H1 (cell line): ENCODE measurements at regions not wholly inside any gene's neighbourhood (a gene's known extent, or its start where the extent isn't known, plus 50 kb on each side); places are given as distances from the start of the nearest gene placed in this dataset.

Source experiments
- CTCF ChIA-PET: fragments of 300-600 bp; sonication (Branson Sonifier 250); formaldehyde crosslinking; loops from one replicate; lab custom pipeline; 2021; ENCODE audit not compliant: partially characterized antibody; lab: Charles Lee
- POLR2A ChIA-PET: fragments of 300-600 bp; sonication (Branson Sonifier 250); formaldehyde crosslinking; loops from one replicate; lab custom pipeline; 2021; ENCODE audit warnings: inconsistent platforms; ENCODE audit not compliant: partially characterized antibody; lab: Charles Lee
- DNase-seq, 2 experiments: peaks; one replicate each; pipeline versions ENCODE4 v3.0.0 to v3.0.0-alpha.2; 2010 to 2022; ENCODE audit warnings: low spot score in 2 of 2, low read depth in 1 of 2, mixed read lengths in 1 of 2
- FAIRE-seq: peaks from 2 replicates; lab custom pipeline; 2011; peaks lifted over from hg19 to GRCh38; lab: Jason Lieb, UNC
- H2AFZ ChIP-seq: 2 replicates; pipeline ENCODE4 v1.8.1; 2012; ENCODE audit warnings: low read length, inconsistent platforms
- H2AK5ac ChIP-seq: 2 replicates; pipeline ENCODE4 v1.6.1; 2013; ENCODE audit warnings: low read depth, low read length
- H2BK120ac ChIP-seq: replicated peaks from 2 replicates; pipeline ENCODE3; 2013; ENCODE audit warnings: low read depth, low read length, inconsistent platforms
- H2BK12ac ChIP-seq: 2 replicates; pipeline ENCODE4 v1.6.1; 2013; ENCODE audit warnings: low read depth, low read length
- H2BK15ac ChIP-seq: 2 replicates; pipeline ENCODE4 v1.6.1; 2013; ENCODE audit warnings: low read length
- H2BK20ac ChIP-seq: 2 replicates; pipeline ENCODE4 v1.6.1; 2013; ENCODE audit warnings: low read length
- H2BK5ac ChIP-seq: 2 replicates; pipeline ENCODE4 v1.6.1; 2013; ENCODE audit warnings: low read depth, low read length
- H3K14ac ChIP-seq: 2 replicates; pipeline ENCODE4 v1.6.1; 2013; ENCODE audit warnings: inconsistent platforms; ENCODE audit not compliant: insufficient read length
- H3K18ac ChIP-seq: 2 replicates; pipeline ENCODE4 v1.6.1; 2013; ENCODE audit warnings: low read length; ENCODE audit errors: extremely low read depth
- H3K23ac ChIP-seq: 2 replicates; pipeline ENCODE4 v1.6.1; 2013; ENCODE audit warnings: inconsistent platforms; ENCODE audit not compliant: insufficient read length
- H3K23me2 ChIP-seq: 2 replicates; pipeline ENCODE4 v1.6.1; 2013; ENCODE audit warnings: low read depth, low read length
- H3K27ac ChIP-seq: 2 replicates; pipeline ENCODE4 v1.6.1; 2011; ENCODE audit warnings: low read depth, low read length, inconsistent platforms
- H3K27me3 ChIP-seq, 4 experiments: replicated peaks in 1 of 4; 1 replicate in 1 of 4; 2 replicates in 3 of 4; pipeline versions ENCODE4 v1.6.1 to v1.8.1; 2011 to 2013; ENCODE audit warnings: low read length in 3 of 4, mild to moderate bottlenecking in 3 of 4, inconsistent platforms in 2 of 4, mixed read lengths in 2 of 4, moderate library complexity in 1 of 4; ENCODE audit not compliant: control insufficient read depth in 3 of 4, insufficient read depth in 3 of 4; ENCODE audit errors: extremely low read depth in 1 of 4
- H3K36me3 ChIP-seq, 4 experiments: 2 replicates each; pipeline versions ENCODE4 v1.6.1 to v1.8.1; 2011 to 2013; ENCODE audit warnings: mild to moderate bottlenecking in 4 of 4, low read length in 3 of 4, moderate library complexity in 2 of 4, control low read depth in 1 of 4, inconsistent platforms in 1 of 4; ENCODE audit not compliant: insufficient read depth in 4 of 4, control insufficient read depth in 2 of 4
- H3K4ac ChIP-seq: replicated peaks from 2 replicates; pipeline ENCODE3; 2013; ENCODE audit warnings: low read length, low read depth, mixed read lengths, inconsistent platforms; ENCODE audit not compliant: insufficient read length
- H3K4me1 ChIP-seq, 4 experiments: replicated peaks in 1 of 4; 1 replicate in 1 of 4; 2 replicates in 3 of 4; pipeline versions ENCODE4 v1.6.1 to v1.8.1; 2011 to 2013; ENCODE audit warnings: low read length in 3 of 4, inconsistent platforms in 2 of 4, mixed read lengths in 1 of 4; ENCODE audit not compliant: insufficient read depth in 4 of 4, control insufficient read depth in 3 of 4
- H3K4me2 ChIP-seq, 2 experiments: 2 replicates each; pipeline versions ENCODE4 v1.6.1 to v1.8.1; 2011 to 2013; ENCODE audit warnings: low read depth in 2 of 2, low read length in 2 of 2, control low read depth in 1 of 2, inconsistent platforms in 1 of 2, mild to moderate bottlenecking in 1 of 2; ENCODE audit not compliant: insufficient read depth in 1 of 2
- H3K4me3 ChIP-seq, 4 experiments: fragments of 200-600, 300-600 bp in 1 of 4; sonication (generic), shearing (Covaris generic), sonication (Bioruptor Twin) in 1 of 4; 2 replicates each; pipeline versions ENCODE4 v1.5.1 to v1.8.1; 2011 to 2016; ENCODE audit warnings: low read length in 4 of 4, low read depth in 3 of 4, control low read depth in 2 of 4, inconsistent platforms in 2 of 4, mild to moderate bottlenecking in 2 of 4, mixed read lengths in 1 of 4, moderate library complexity in 1 of 4; ENCODE audit not compliant: insufficient read depth in 2 of 4; ENCODE audit errors: extremely low read depth in 1 of 4
- H3K56ac ChIP-seq: replicated peaks from 2 replicates; pipeline ENCODE3; 2013; ENCODE audit warnings: low read depth, mild to moderate bottlenecking, mixed read lengths, low read length, inconsistent platforms; ENCODE audit not compliant: insufficient read length
- H3K79me1 ChIP-seq: 2 replicates; pipeline ENCODE4 v1.6.1; 2013; ENCODE audit warnings: low read depth, low read length, control low read depth
- H3K79me2 ChIP-seq, 2 experiments: 2 replicates each; pipeline versions ENCODE4 v1.6.1 to v1.8.1; 2012 to 2013; ENCODE audit warnings: low read length in 2 of 2, mild to moderate bottlenecking in 2 of 2, inconsistent platforms in 1 of 2; ENCODE audit not compliant: insufficient read depth in 2 of 2, control insufficient read depth in 1 of 2
- H3K9ac ChIP-seq, 4 experiments: replicated peaks in 1 of 4; 1 replicate in 1 of 4; 2 replicates in 3 of 4; pipeline versions ENCODE4 v1.6.1 to v1.8.1; 2011 to 2013; ENCODE audit warnings: low read depth in 3 of 4, low read length in 3 of 4, control low read depth in 2 of 4, mild to moderate bottlenecking in 2 of 4, moderate library complexity in 2 of 4, inconsistent platforms in 1 of 4; ENCODE audit errors: extremely low read depth in 1 of 4
- H3K9me3 ChIP-seq, 2 experiments: 2 replicates each; pipeline versions ENCODE4 v1.6.1 to v1.8.1; 2012 to 2013; ENCODE audit warnings: mild to moderate bottlenecking in 2 of 2, moderate library complexity in 2 of 2, control low read depth in 1 of 2, inconsistent platforms in 1 of 2, low read depth in 1 of 2, low read length in 1 of 2, mixed read lengths in 1 of 2; ENCODE audit not compliant: insufficient read depth in 2 of 2
- H4K20me1 ChIP-seq, 2 experiments: replicated peaks in 1 of 2; 2 replicates each; pipeline versions ENCODE3 to v1.8.1; 2011 to 2013; ENCODE audit warnings: inconsistent platforms in 2 of 2, low read length in 2 of 2, mild to moderate bottlenecking in 1 of 2; ENCODE audit not compliant: insufficient read depth in 2 of 2, control insufficient read depth in 1 of 2
- H4K5ac ChIP-seq: 2 replicates; pipeline ENCODE4 v1.6.1; 2013; ENCODE audit warnings: low read length, low read depth, mixed read lengths, inconsistent platforms; ENCODE audit not compliant: insufficient read length
- H4K8ac ChIP-seq: 2 replicates; pipeline ENCODE4 v1.8.0; 2013; ENCODE audit warnings: mild to moderate bottlenecking, moderate library complexity, low read length, inconsistent platforms; ENCODE audit not compliant: insufficient read depth; ENCODE audit errors: extremely low read depth
- H4K91ac ChIP-seq: replicated peaks from 2 replicates; pipeline ENCODE3; 2013; ENCODE audit warnings: low read length, mixed read lengths, inconsistent platforms; ENCODE audit not compliant: insufficient read length
- ATF3 ChIP-seq: IDR thresholded peaks from 2 replicates; pipeline ENCODE4 v1.6.1; 2011; ENCODE audit warnings: low read depth, mild to moderate bottlenecking, low read length; ENCODE audit not compliant: insufficient read depth
- POU5F1 ChIP-seq: IDR thresholded peaks from 2 replicates; pipeline ENCODE4 v1.6.1; 2011; ENCODE audit warnings: low read depth, mild to moderate bottlenecking, low read length, moderate library complexity
- RNF2 ChIP-seq: fragments of 200-900, 300-1000 bp; sonication (generic); IDR thresholded peaks from 2 replicates; pipeline ENCODE4 v1.7.1; 2016; ENCODE audit warnings: borderline replicate concordance, low read depth, mild to moderate bottlenecking, antibody characterized with exemption, low read length; ENCODE audit not compliant: poor library complexity, severe bottlenecking; ENCODE audit errors: missing control alignments
- RXRA ChIP-seq: IDR thresholded peaks from 2 replicates; pipeline ENCODE4 v1.6.1; 2011; ENCODE audit warnings: low read depth, mild to moderate bottlenecking, low read length, moderate library complexity; ENCODE audit not compliant: insufficient read depth
- USF2 ChIP-seq: IDR thresholded peaks from 2 replicates; pipeline ENCODE4 v1.6.1; 2011; ENCODE audit warnings: low read length, improper control_type of control experiment
- WGBS, 2 experiments: shearing (Covaris generic) in 1 of 2; methylation state at CpG; one replicate each; pipeline versions ENCODE4 v1.1.6 to v1.1.7; 2013 to 2015; ENCODE audit warnings: low lambda C conversion rate in 2 of 2, mixed read lengths in 2 of 2, inconsistent platforms in 1 of 2, low coverage in 1 of 2, missing lambda C conversion rate in 1 of 2; ENCODE audit not compliant: insufficient replicate concordance in 2 of 2, insufficient coverage in 1 of 2, insufficient read length in 1 of 2; ENCODE audit errors: extremely low coverage in 1 of 2, missing lambda C conversion rate in 1 of 2; 5-methylcytosine and 5-hydroxymethylcytosine counted together

GRCh38 chr7:142355328-142355727 lies 97.5 kb upstream of the PRSS58 start:
- Histone ChIP-seq H3K79me2 (no peaks in the 10 kb centered on the region), H3K14ac (no peak overlapping the region)
- CTCF ChIA-PET, result interaction anchor here (1.1 to 21.2 kb wide), 19 partner anchors 9 to 428 kb away, joined by 3 to 337 read pairs (median 6); no protein-coding TSS in a partner anchor
- no peak for TF ChIP-seq RXRA
- TF ChIP-seq RNF2, result no peak
- no peak for TF ChIP-seq ATF3
- no peak for TF ChIP-seq POU5F1
- no peak for TF ChIP-seq USF2

More at GRCh38 chr7:142355328-142355727, 97.5 kb upstream of the PRSS58 start:
- Histone ChIP-seq H3K36me3 (no peaks in the 10 kb centered on the region), H2AK5ac (peak overlapping the region; percentile 76; the same call in 1 of the 2 replicates), H3K23me2 (no peaks in the 10 kb centered on the region), H4K20me1 (no peaks in the 10 kb centered on the region), H3K4me2 (no peak overlapping the region), H2AFZ (no peak overlapping the region), H3K18ac (no peak overlapping the region), H3K23ac (no peak overlapping the region), H2BK5ac (no peak overlapping the region), H2BK15ac (peak overlapping the region; percentile 92), H3K56ac (no peak overlapping the region), H3K27me3 (no peaks in the 10 kb centered on the region), H2BK120ac (no peak overlapping the region), H3K79me1 (no peaks in the 10 kb centered on the region), H3K27ac (no peak overlapping the region), H3K4me3 (no peak overlapping the region), H4K5ac (no peak overlapping the region), H3K9me3 (no peaks in the 10 kb centered on the region), H4K91ac (no peak overlapping the region), H3K9ac (no peak overlapping the region), H4K8ac (no peak overlapping the region), H3K4me1 (peaks cover 5 to 13% (median 9%) of the 10 kb centered on the region in 4 experiments; a peak in 5 of 7 replicates), H2BK12ac (no peak overlapping the region), H2BK20ac (no peak overlapping the region), H3K4ac (no peak overlapping the region)
- DNase-seq (no peak), FAIRE-seq (no peak)
- POLR2A ChIA-PET, result no interaction called here
- 84% methylated on average over 3 of the region's 3 CpGs; no CpG with 5 or more reads in 1 of the 2 experiments for WGBS, 2 experiments
